Activated CD4-positive, alpha-beta T cell treated with anti-CD3 and anti-CD28 coated beads for 48 hours (primary cell): ENCODE measurements at regions not wholly inside any gene's neighbourhood (a gene's known extent, or its start where the extent isn't known, plus 50 kb on each side); places are given as distances from the start of the nearest gene placed in this dataset.

ENCODE experiments used
- DNase-seq: peaks from one replicate; pipeline ENCODE4 v3.0.0-alpha.2; 2020

GRCh38 chr14:85273952-85274351, 256.0 kb upstream of the FLRT2 start:
- DNase-seq, result no peak

DNA sequence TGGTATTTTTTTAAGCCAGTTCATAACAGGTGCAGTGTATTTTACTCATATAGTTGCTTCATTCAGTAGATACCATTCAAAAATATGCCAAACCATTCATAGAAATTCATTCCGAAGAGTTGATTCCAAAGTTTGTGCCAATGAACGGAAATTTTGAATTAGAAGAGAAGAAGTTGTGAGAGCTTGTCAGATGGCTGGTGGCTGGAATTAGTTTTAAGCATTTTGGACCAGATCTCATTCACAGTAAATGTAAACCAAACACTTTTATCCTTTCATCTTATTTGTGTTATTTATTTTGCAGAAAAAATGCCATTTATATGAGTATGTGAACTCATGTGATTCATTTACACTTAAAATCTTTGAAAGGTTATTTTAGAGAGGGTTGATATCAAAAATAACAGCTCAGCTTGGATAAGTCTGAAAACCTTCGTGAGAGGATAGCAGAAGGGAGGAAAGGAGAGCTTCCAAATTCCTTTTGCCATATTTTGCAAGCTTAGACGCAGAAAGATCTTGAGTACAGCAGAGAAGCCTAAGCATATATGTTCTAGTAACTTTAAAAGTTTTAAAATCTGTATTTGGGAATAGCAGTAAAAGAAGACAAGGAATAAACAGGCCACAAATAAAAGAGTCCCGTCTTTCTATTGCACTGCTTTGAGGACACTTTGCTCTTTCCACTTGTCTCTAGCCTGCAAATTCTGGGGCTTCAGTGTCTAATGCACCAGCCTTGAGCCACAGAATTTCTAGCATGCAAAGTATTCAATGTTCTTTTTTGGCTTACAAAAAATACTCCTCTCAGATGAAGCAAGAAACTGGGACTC, 253.6 kb upstream of the FLRT2 start:
- DNase-seq, result no peak

DNA sequence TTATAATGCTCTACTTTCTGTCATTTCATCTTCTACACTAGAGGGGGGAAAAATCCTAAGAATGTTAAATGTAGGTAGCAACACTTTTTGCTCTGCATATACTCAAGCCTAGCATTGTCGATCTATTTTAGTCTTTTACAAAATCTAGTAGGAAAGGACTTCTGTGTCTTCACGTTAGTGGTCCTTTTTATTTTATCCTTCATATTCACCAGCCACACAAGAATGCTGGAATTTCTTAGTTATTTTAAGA, 253.0 kb upstream of the FLRT2 start:
- no peak for DNase-seq

- no peak for DNase-seq
These were observed 250.5 kb upstream of the FLRT2 start for GRCh38 chr14:85279407-85279806.

GRCh38 chr14:85280074-85280473, 249.9 kb upstream of the FLRT2 start:
- no peak for DNase-seq

- no peak for DNase-seq
These were observed 248.0 kb upstream of the FLRT2 start for GRCh38 chr14:85281921-85282320.

DNA sequence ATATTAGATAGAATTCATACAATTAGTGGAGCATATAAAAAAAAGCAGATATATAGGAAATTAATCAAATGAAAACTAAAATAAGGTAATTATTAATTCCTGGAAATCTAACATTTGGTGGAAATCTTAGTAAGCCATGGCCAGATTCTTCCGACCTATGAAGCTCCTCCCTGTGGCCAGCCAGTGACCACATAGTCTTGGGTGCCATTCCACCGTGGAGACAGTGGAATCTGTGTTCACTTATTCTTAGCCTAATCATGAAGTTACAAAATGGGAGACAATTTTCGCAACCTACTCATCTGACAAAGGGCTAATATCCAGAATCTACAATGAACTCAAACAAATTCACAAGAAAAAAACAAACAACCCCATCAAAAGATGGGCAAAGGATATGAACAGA, 241.9 kb upstream of the FLRT2 start:
- DNase-seq, result no peak

DNA sequence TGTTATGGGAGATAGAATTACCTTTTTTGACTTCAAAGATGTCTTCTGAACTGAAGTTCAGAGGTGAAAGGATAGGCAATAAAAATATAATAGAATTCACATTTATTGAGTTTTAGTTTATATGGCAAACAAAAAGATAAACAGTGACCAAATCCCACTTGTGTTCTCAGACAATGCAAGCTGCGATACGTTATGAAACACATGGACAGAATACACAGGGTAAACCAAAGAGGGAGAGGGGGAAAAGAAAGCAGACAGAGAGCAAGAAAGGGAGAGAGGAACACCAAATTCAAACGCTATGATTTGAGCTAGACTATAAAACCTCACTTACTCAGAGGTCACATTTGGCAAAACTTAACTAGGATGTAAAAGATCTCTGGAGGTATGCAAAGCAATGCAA, 238.2 kb upstream of the FLRT2 start:
- DNase-seq, result no peak

- DNase-seq, result no peak
These were observed 236.2 kb upstream of the FLRT2 start for GRCh38 chr14:85293612-85294234.

DNA sequence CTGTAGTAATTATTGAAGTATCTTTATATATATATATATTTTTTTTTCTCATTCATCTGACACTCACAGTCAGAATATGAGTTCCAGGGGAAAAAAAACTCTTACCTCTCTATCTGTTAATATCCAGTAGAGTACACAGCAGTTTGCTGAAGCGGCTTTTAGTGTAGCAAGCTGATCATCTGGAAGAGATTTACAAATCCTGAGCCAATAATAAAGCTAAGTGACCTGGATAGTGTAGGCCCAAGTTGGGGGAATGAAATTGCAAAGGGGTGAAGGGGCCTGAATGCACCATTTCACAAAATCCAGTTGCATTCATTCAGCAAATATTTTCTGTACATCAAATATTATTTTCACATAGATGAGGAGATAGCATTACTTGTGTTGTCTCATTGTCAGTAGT, 234.6 kb upstream of the FLRT2 start:
- no peak for DNase-seq

DNA sequence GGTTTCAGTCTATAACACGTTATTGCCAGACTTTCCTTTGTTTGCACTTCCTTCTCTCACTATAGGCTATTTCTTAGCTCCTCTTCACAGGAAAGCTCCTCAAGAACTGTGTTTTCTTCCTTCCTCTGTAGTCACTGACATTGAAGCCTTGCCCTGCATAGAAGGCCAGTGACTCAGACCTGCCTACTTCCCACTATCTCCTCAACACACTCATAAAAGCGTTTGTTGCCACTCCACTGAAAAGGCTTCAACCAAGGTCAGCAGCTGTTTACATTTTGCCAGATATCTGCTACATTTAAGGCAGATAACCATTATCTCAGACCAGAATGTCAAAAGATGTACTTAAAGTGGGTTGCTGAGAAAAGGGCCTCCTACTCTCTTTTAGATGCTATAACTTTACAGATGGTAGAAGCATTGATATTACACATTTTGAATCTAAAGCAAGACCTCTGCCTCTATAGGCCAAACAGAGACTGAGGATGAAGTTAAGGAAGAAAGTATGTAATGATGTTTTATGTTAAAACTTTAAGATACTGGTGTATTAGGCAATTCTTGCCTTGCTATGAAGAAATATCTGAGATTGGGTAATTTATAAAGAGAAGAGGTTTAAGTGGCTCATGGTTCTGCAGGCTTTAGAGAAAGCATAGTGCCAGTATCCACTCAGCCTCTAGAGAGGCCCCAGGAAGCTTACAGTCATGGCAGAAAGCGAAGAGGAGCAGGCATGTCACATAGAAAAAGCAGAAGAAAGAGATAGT, 233.3 kb upstream of the FLRT2 start:
- DNase-seq, result no peak

DNA sequence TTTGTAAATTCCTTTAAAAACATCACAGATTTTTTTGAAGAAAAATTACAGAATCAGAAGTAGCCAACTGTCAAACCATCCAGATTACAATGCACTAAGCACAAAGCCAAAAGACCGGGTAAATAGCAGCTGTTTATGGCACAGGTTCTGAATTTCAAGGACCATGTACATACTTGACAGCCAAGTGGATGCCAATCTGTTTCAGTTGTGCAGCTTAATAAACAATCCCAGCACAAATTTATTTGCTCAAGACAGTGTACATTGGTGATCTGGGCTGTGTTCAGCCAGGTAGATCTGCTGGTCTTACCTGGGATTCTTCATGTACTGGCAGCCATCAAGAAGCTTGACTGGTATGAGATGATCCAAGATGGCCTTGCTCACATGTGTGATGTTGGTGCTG, 229.8 kb upstream of the FLRT2 start:
- DNase-seq, result no peak

GRCh38 chr14:85301506-85301905, 228.4 kb upstream of the FLRT2 start:
- no peak for DNase-seq

DNA sequence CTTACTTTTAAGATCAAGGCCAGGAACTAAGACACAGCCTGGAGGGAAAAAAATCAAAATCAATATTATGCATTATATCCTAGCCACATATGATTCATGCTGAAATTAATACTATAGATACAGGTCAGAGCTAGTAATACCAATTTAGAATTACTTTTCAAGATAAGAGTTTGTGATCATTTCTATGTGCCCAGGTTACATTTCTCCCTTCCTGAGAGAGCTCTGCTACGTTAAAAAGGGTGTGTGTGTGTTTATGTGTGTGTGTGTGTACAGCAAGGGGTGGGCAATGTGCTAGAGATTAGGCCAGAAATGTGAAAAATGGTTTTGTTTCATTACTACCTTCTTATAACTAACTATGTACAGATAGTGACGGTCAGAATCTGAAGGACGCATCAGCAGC, 223.9 kb upstream of the FLRT2 start:
- no peak for DNase-seq

DNA sequence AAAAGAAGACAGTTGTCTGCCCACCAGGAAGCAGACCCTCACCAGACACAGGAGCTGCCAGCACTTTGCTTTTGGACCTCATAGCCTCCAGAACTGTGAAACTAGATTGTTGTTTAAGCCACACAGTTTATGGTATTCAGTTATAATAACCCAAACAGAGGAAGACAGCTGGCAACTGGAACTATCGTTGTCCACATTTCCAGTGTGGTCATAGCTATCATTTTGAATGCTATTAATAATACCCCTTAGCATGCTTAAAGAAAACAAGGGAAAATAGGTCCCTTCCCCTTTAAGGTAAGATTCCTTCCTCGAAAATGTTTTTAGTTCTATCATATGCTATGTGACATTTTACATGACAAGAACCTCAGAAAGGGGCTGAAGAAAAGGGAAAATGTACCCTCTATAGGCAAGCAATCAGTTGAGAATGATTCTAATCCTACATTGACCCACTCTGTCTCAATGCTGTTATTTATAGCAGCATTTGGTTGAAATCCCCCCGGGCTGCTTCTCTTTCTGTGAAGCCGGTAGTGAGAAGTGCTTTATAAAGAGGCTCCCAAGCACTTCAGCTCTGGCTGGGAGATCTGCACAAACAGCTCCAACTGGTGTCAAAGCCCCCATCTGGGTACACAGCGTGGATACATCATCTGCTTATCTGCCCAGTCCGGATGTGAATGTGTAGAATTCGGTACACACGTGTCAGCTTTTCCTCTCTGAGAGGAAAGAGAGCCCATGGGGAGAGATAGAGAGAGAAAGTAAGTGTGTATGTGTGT, 221.2 kb upstream of the FLRT2 start:
- DNase-seq, result no peak

GRCh38 chr14:85310491-85311272, 219.3 kb upstream of the FLRT2 start:
- no peak for DNase-seq

- DNase-seq, result no peak
These were observed 216.3 kb upstream of the FLRT2 start for GRCh38 chr14:85313560-85314207.

GRCh38 chr14:85315290-85315689, 214.7 kb upstream of the FLRT2 start:
- no peak for DNase-seq

DNA sequence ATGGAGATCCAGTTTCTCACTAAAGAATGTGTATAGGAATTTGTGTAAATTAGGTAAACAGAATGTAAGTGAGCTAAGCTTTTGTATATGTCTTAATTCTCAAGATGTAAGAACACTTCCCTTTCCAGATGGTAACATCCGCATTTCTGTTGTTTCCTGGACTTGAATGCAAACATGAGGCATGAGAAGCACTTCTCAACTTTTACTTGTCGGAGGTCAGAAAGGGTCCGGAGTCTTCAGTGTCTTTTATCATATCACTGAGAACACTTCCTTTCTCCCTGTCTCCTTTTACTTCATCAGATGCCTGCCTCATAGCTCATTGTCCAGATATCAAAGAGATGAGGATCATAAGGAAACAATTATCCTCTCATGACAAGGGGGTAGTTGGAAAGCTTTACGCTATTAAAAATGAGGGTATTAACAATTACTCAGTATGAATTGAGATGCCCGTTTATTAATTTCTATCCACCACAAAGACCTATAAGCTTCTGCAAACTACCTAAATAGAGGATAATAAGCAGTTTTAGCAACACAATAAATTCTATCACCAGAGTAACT, 214.1 kb upstream of the FLRT2 start:
- no peak for DNase-seq

DNA sequence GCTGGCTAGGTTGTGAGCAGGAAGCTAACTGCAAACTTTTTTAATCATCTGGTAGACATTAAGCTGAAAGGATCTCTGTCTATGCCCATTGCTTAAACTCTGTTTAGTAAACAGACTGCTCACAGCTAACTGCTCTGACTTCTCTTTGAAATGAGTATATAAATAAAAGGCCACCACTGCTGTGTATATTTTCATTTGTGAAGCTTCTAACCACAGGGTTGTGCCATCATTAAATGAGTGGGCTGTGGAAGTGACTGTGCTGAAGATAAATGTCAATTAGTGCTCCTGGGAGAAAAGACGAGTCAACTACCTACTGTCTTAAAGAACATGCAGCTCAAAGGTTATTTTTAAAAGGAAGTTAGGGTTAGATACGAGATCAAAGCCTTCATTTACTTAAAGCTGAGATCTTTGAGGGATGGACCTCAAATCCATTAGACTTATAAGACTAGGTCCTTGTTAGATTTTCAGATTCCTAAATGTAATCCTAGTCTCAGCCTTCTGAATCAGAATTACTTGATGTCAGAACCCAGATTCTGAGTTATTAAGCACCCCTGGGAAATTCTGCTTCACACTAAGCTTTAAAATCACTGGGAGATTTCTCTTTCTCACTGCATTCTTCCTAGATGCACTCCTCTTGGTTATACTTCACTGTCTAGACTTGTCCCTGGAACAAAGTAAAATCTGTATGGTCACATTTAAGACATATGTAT, 213.1 kb upstream of the FLRT2 start:
- no peak for DNase-seq

- no peak for DNase-seq
These were observed 212.4 kb upstream of the FLRT2 start for GRCh38 chr14:85317491-85318021.
